ENCODE measurements at regions not wholly inside any gene's neighbourhood (a gene's known extent, or its start where the extent isn't known, plus 50 kb on each side); places are given as distances from the start of the nearest gene placed in this dataset.
A peak's percentile ranks its signal among the peaks of the same experiment; 100 is the strongest.

DNA sequence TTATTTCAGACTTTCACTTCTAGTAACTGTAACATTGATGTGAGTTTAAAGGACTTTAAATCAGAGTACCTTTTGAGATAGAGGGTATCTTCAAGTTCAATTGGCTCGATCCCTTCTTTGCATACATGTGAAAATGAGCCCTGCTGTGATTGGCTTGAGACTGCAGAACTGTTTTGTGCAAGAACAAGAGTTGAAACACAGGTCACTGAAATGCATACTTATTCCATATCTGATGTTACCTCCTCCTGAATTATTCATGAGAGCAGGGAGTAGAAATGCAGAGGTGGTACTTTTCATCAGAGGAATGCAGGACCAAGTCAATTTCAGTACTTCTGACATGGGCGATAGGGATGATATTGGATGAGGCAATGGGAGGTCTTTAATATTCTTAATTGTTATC, 459.5 kb downstream of the TLR4 start:
- CTCF ChIA-PET = no interaction called here
- no peaks in the 10 kb centered on the region for H3K9me2 ChIP-seq (ENCODE audit: insufficient read depth)
- no peak overlapping the region for H3K4me2 ChIP-seq
- H3K27ac ChIP-seq = no peak overlapping the region
- no peaks in the 10 kb centered on the region for H3F3A ChIP-seq (ENCODE audit: insufficient read depth, low read depth)
- H3K79me2 ChIP-seq (ENCODE audit: low read depth) = no peaks in the 10 kb centered on the region
- H3K36me3 ChIP-seq (ENCODE audit: low read depth) = no peaks in the 10 kb centered on the region
- H4K20me1 ChIP-seq (ENCODE audit: insufficient read depth) = no peaks in the 10 kb centered on the region
- no TSS peak for BruUV-seq (replicated peaks)
- intact Hi-C loops (cut with micrococcal nuclease; ENCODE audit: unreplicated experiment) = no loop called here
- H3K27me3 ChIP-seq (ENCODE audit: insufficient read depth, low read depth) = no peaks in the 10 kb centered on the region; the same call in 1 of the 2 replicates
- no peak for DNase-seq
- no peak overlapping the region for H2AFZ ChIP-seq
- H3K9me3 ChIP-seq (ENCODE audit: insufficient read depth, low read depth) = no peaks in the 10 kb centered on the region; the same call in 1 of the 2 replicates
- H3K4me1 ChIP-seq (replicated peaks; ENCODE audit: insufficient read depth) = no peaks in the 10 kb centered on the region
- TF ChIP-seq, protein P1, sequence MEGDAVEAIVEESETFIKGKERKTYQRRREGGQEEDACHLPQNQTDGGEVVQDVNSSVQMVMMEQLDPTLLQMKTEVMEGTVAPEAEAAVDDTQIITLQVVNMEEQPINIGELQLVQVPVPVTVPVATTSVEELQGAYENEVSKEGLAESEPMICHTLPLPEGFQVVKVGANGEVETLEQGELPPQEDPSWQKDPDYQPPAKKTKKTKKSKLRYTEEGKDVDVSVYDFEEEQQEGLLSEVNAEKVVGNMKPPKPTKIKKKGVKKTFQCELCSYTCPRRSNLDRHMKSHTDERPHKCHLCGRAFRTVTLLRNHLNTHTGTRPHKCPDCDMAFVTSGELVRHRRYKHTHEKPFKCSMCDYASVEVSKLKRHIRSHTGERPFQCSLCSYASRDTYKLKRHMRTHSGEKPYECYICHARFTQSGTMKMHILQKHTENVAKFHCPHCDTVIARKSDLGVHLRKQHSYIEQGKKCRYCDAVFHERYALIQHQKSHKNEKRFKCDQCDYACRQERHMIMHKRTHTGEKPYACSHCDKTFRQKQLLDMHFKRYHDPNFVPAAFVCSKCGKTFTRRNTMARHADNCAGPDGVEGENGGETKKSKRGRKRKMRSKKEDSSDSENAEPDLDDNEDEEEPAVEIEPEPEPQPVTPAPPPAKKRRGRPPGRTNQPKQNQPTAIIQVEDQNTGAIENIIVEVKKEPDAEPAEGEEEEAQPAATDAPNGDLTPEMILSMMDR (conservative IDR thresholded peaks at IDR 0.05) = no peak
- no peak for TF ChIP-seq EZH2 (IDR thresholded peaks at IDR 0.05; ENCODE audit: low read depth)
- no peak overlapping the region for H3K4me3 ChIP-seq
- POLR2A ChIA-PET (ENCODE audit: unreplicated experiment) = no interaction called here

DNA sequence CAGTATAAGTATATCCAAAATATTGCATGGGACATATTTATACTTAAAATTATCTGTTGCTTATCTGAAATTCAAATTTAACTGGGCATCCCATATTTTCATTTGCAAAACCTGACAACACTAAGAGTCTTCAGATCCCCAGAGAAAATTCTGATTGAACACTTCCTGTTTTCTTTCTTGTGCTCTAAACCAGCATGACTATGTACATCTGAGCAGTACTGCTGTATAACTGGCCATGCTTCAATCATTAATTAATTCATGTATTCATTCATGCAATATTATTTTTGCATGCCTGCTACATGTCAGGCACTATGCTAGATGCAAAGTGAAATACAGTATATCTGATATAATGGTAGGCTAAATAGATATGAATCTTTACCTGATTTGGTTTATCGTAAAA, 461.2 kb downstream of the TLR4 start:
- Histone ChIP-seq H3K4me2 (no peak overlapping the region), H2AFZ (no peak overlapping the region), H3K27me3 (ENCODE audit: insufficient read depth, low read depth) (no peaks in the 10 kb centered on the region; the same call in 1 of the 2 replicates), H3K4me3 (no peak overlapping the region), H3K9me2 (ENCODE audit: insufficient read depth) (no peaks in the 10 kb centered on the region), H3K79me2 (ENCODE audit: low read depth) (no peaks in the 10 kb centered on the region), H3F3A (ENCODE audit: insufficient read depth, low read depth) (no peaks in the 10 kb centered on the region), H4K20me1 (ENCODE audit: insufficient read depth) (no peaks in the 10 kb centered on the region), H3K4me1 (replicated peaks; ENCODE audit: insufficient read depth) (no peaks in the 10 kb centered on the region), H3K36me3 (ENCODE audit: low read depth) (no peaks in the 10 kb centered on the region), H3K9me3 (ENCODE audit: insufficient read depth, low read depth) (no peaks in the 10 kb centered on the region; the same call in 1 of the 2 replicates), H3K27ac (no peak overlapping the region)
- no peak for DNase-seq
- TF ChIP-seq, protein P1 (conservative IDR thresholded peaks at IDR 0.05) = no peak
- TF ChIP-seq EZH2 (IDR thresholded peaks at IDR 0.05; ENCODE audit: low read depth) = no peak
- no TSS peak for BruUV-seq (replicated peaks)
- intact Hi-C loops (cut with micrococcal nuclease; ENCODE audit: unreplicated experiment) = no loop called here
- CTCF ChIA-PET = no interaction called here
- POLR2A ChIA-PET (ENCODE audit: unreplicated experiment) = no interaction called here

DNA sequence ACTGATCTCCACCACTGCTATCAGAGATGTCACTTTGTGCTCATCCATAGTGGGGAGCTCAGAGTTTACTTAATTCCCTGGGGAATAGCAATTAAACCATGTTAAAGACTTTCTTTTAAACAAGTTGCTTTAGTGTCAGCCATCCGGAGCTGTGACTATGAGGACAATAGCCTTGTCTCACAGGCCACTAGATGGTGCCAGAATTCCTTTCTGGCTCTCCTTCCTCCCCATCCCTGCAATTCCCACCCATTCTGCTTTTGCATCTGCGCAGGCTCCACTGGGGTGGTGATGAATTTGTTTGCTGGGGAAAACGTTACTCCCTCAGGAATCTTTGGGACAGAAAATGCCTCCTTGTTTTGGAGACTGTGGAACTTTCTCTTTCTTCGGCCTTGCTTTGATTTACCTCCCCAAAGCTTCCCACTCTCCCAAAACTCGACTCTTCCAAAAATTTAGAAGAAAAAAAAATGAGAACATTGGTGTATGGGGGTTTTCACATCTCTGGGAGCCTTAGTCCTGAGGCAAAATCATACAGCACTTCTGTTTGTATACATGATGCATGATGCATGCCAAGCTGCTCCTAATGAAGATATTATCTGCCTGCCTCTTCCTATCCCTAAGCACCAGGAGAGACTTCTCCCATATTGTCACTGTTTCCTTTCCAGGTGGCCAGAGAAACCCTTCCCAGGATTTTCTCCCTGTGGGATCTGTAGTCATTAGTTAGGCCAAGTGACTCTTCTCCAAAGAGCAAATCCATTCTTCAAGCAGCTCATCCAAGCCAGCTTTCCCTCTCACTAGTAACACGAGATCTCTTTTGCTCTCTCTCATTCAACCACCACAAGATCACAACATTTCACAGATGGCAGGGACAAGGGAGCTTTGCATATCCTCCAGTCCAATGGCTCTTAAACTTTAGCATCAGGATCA, 466.1 kb downstream of the TLR4 start:
- BruUV-seq (replicated peaks) = no TSS peak
- CTCF ChIA-PET = interaction anchor here (0.6 kb wide), 1 partner anchor 425 kb away, joined by 4 read pairs; no protein-coding TSS in a partner anchor
- Histone ChIP-seq H3K9me2 (ENCODE audit: insufficient read depth) (no peaks in the 10 kb centered on the region), H3K27me3 (ENCODE audit: insufficient read depth, low read depth) (no peaks in the 10 kb centered on the region), H3K79me2 (ENCODE audit: low read depth) (no peaks in the 10 kb centered on the region), H3K36me3 (ENCODE audit: low read depth) (no peaks in the 10 kb centered on the region), H2AFZ (no peak overlapping the region), H4K20me1 (ENCODE audit: insufficient read depth) (no peaks in the 10 kb centered on the region), H3K4me2 (no peak overlapping the region), H3F3A (ENCODE audit: insufficient read depth, low read depth) (no peaks in the 10 kb centered on the region), H3K4me1 (replicated peaks; ENCODE audit: insufficient read depth) (no peaks in the 10 kb centered on the region), H3K27ac (no peak overlapping the region), H3K9me3 (ENCODE audit: insufficient read depth, low read depth) (no peaks in the 10 kb centered on the region), H3K4me3 (no peak overlapping the region)
- POLR2A ChIA-PET (ENCODE audit: unreplicated experiment) = no interaction called here
- DNase-seq = peak in 1 of 2 experiments; percentile 39
- TF ChIP-seq, protein P1 (conservative IDR thresholded peaks at IDR 0.05) = peak; percentile 71
- no peak for TF ChIP-seq EZH2 (IDR thresholded peaks at IDR 0.05; ENCODE audit: low read depth)
- intact Hi-C loops (cut with micrococcal nuclease; ENCODE audit: unreplicated experiment) = loop anchor here (2.0 to 5.0 kb wide), 3 partner anchors 427 to 1195 kb away; no protein-coding TSS in a partner anchor
